HG03025 (cell line): ENCODE measurements at regions not wholly inside any gene's neighbourhood (a gene's known extent, or its start where the extent isn't known, plus 50 kb on each side); places are given as distances from the start of the nearest gene placed in this dataset.

Experiments used
- ATAC-seq: cut with Tn5 transposase; IDR thresholded peaks from one replicate; pipeline ENCODE4 v1.9.1; 2021; ENCODE audit warnings: mild to moderate bottlenecking, moderate library complexity; ENCODE audit not compliant: unreplicated experiment, low FRiP score

- ATAC-seq, result no peak
Measured at GRCh38 chr5:39730699-39731098, 305.9 kb upstream of the DAB2 start.

GRCh38 chr5:39730006-39730405 lies 305.2 kb upstream of the DAB2 start:
- ATAC-seq, result no peak

GRCh38 chr5:39726467-39726866 lies 301.7 kb upstream of the DAB2 start:
- ATAC-seq, result no peak

- ATAC-seq, result no peak
Measured at GRCh38 chr5:39721394-39721793, 296.6 kb upstream of the DAB2 start.

DNA sequence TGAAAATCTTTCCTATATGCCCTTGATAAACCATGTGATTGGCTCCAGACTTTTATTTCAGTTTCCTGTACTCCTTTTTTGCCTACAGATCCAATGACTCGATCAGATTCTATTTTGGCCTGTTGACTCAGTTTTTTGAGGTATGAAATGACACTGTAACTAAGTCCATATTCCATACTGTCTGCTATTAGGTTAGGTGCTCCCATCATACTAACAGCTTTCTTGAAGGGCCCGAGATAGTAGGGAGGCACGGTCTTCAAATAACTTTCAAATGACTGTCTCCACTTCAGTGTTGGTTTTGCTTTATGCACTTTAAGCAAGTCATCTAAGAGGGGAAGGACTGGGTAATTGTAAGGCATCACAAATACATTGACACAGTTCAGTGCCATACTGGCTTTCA lies 295.4 kb upstream of the DAB2 start:
- ATAC-seq, result no peak

DNA sequence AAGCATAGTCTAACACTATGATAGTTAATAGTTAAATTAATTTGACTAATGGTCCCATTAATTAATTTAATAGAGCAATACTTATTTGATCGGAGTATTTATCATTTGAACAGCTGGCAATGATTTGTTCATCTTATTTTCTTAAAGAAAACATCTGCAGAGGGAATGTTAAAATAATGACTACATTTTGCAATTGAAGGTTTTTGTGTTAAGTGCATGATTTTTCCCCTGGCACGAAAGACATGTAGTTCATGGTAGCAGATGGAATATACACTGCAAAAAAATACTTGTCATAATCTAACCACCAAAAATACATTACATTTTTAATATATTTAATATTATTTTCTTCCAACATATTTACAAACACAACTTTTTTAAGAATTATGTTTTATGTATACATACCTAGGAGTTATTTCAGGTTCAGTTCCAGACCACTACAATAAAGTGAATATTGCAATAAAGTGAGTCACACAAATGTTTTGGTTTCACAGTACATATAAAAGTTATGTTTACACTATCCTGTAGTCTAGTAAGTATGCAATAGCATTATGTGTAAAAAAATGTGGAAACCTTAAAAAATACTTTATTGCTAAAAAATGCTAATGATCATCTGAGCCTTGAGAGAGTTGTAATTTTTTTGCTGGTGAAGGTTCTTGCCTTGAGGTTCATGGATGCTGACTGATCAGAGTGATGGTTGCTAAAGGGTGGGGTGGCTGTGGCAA lies 292.6 kb upstream of the DAB2 start:
- ATAC-seq, result no peak

DNA sequence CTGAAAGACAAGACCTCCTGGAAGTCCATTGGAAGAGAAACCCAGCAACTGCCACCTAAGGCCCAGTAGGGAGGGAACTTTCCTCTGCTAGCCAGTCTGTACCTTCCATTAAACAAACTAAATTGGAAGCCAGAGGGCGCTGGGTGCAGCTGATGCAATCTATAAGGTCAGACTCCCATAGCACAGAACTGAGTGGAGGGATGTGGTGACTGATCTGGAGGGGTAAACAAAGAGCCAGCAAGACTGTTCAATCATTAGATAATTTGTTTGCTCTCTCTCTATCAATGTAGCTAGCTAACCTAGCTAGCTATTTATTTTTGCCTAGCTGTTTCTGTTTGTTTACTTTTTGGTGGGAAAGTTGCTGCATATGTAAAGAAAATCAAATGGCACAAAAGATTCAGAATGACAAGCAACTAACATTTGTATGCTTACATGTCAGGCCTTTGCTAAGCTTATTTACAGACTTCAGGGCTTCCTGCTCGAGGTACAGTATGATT lies 291.8 kb upstream of the DAB2 start:
- no peak for ATAC-seq

GRCh38 chr5:39714036-39714698 lies 289.4 kb upstream of the DAB2 start:
- no peak for ATAC-seq

DNA sequence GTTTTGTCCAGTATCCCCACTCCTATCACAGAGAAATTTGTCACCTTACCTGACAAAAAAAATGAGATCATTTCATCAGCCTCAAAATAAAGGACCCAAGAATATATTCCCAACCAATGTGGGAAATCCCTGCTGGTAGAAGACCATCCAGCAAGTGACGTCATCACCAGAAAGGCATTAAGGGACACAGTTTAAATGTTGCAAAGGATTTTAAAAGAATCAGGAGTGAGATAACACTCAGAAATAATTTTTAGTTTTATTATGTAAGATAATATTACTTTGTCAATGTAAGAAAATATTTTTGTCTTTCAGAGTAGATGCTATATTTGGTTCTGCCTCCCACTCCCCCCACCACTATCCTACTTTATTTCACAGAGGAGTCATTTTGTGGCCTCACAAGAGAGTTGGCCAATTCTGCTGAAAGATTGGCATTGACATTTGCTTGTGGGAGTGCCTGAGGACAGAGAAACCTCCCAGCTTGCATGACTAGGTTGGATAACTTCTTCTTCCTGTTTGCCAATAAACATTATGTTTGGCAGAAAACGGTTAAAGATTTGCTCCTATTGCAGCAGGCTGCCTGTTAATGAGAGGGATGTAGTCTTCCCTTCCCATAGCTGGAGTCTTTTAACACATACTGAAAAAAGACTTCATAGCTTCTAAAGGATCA lies 288.6 kb upstream of the DAB2 start:
- no peak for ATAC-seq

DNA sequence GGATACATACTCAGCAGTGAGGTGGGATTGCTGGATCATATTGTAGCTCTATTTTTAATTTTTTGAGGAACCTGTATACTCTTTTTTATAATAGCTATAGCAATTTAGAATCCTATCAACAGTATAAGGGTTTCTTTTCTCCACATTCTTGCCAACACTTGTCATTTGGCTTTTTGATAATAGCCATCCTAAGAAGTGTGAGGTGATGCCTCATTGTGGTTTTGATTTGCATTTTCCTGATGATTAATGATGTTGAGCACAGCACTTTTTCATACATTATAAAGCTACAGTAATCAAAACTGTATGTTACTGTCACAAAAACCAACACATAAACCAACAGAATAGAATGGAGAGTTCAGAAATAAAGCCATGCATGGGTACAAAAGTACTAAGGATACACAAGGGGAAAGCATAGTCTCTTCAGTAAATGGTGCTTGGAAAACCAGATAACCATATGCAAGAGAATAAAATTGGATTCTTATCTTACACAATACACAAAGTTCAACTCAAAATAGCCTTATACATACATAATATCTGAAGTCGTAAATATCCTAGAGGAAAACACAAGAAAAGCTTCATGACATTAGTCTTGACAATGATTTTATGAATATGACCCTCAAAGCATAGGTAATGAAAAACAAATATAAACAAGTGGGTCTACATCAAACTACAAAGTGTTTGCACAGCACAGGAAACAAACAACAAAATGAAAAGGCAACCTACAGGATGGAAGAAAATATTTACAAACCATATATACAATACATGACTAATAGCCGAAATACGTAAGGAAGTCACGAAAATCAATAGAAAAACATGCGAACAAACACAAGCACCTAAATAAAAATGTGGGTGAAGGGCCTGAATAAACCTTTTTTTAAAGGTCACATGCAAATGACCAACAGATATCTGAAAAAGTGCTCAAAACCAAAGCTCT lies 287.8 kb upstream of the DAB2 start:
- no peak for ATAC-seq

DNA sequence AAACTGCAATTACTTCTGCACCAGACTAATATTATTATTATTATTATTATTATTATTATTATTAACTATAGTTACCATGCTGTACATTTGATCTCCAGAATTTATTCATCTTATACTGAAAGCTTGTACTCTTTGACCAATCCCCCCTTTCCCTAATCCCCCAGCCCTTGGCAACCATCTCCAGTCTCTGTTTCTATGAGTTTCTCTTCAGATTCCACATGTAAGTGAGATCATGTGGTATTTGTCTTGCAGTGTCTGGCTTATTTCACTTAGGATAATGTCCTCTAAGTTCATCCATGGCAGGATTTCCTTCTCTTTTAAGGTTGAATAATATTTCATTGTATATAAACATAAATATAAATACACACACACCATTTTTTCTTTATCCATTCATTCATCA lies 287.0 kb upstream of the DAB2 start:
- ATAC-seq, result no peak

DNA sequence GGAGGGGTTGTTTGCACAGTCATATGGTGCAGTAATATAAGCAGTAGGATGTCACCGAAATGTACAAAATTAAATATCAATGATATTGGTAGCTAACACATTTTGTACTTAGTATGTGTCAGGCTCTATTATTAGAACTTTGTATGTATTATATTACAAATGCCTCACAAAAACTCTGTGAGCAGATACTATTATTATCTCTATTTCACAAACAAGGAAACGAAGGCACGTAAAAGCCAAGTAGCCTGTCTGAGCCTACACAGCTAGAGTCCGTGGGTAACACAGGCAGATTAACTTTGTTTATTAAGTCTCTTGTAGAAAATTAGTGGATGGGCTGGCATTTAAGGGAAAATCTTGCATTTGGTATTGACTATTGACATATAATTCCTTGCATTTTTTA lies 284.3 kb upstream of the DAB2 start:
- no peak for ATAC-seq

- no peak for ATAC-seq
Measured at GRCh38 chr5:39702928-39703327, 278.1 kb upstream of the DAB2 start.

- no peak for ATAC-seq
Measured at GRCh38 chr5:39700523-39700922, 275.7 kb upstream of the DAB2 start.

DNA sequence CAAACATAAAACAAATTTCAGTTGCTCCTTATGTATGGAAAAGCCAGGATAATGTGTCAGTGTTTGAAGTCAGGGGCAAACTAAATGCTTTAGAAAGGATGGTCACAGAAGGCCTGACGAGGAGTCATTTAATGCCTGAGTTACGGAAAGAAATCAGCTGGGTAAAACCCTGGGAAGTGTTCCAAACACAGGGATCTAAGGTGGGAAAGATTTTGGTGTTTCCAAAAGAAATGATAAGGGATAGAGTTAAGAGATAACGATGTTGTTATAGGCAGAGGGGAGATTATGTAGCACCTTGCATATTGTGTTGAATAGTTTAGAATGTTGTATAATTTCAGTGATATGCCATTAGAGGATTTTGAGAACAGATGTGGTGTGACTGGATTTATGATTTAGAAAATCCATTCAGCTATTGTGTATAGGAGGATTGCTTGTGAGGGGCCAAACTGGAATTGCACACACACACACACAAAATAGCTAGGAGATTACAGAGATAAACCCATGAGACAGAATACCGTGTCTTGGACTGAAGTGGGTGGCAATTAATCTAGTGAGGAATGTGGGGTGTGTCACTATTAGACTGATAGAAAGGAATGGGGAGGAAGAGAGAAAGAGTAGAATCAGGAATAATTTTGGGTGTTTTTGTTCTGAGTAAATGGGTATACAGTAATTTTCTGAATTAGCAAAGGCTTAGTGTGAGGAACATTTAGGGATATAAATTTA lies 274.2 kb upstream of the DAB2 start:
- ATAC-seq, result no peak

DNA sequence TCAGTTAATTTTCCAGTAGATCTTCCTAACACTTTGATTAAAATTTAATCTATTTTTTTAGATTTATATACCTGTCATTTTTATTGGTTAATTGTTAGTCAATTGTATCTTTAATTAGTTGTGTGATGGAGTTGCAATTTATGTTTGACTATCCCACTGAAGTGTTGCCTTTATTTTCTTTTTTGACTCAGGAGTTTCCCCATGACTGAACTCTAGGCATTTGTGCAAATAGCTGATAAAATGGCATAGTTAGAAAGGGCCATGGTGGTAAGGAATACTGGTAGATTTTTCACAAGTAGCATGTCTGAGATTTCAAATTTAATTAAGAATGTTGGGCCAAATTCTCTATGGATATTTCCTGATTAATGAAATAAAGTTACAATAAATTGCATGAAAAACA lies 273.1 kb upstream of the DAB2 start:
- ATAC-seq, result no peak

- no peak for ATAC-seq
Measured at GRCh38 chr5:39696672-39697398, 272.1 kb upstream of the DAB2 start.

- ATAC-seq, result no peak
Measured at GRCh38 chr5:39691993-39692392, 267.2 kb upstream of the DAB2 start.

- ATAC-seq, result no peak
Measured at GRCh38 chr5:39691136-39691535, 266.4 kb upstream of the DAB2 start.
